ENCODE measurements at regions not wholly inside any gene's neighbourhood (a gene's known extent, or its start where the extent isn't known, plus 50 kb on each side); places are given as distances from the start of the nearest gene placed in this dataset.

GRCh38 chr20:22369100-22369499, 215.3 kb downstream of the FOXA2 start:
- TF ChIP-seq CTCF (IDR thresholded peaks at IDR 0.05; ENCODE audit: low read depth, low read length): no peak
- H3K27ac ChIP-seq: no peak overlapping the region
- no peak for DNase-seq
- H3K36me3 ChIP-seq: no peaks in the 10 kb centered on the region
- H3K9me3 ChIP-seq (ENCODE audit: severe bottlenecking): no peaks in the 10 kb centered on the region
- peaks cover 39% of the 10 kb centered on the region for H3K27me3 ChIP-seq (ENCODE audit: insufficient read depth, low read depth, severe bottlenecking)
- no peak overlapping the region for H3K4me3 ChIP-seq (ENCODE audit: low read depth, low read length)

GRCh38 chr20:22368235-22368634, 216.1 kb downstream of the FOXA2 start:
- no peak for DNase-seq
- Histone ChIP-seq H3K27ac (no peak overlapping the region), H3K27me3 (ENCODE audit: insufficient read depth, low read depth, severe bottlenecking) (peaks cover 35% of the 10 kb centered on the region), H3K9me3 (ENCODE audit: severe bottlenecking) (no peaks in the 10 kb centered on the region), H3K36me3 (no peaks in the 10 kb centered on the region), H3K4me3 (ENCODE audit: low read depth, low read length) (no peak overlapping the region)
- no peak for TF ChIP-seq CTCF (IDR thresholded peaks at IDR 0.05; ENCODE audit: low read depth, low read length)

GRCh38 chr20:22366631-22367030, 217.7 kb downstream of the FOXA2 start:
- TF ChIP-seq CTCF (IDR thresholded peaks at IDR 0.05; ENCODE audit: low read depth, low read length): no peak
- Histone ChIP-seq H3K36me3 (no peaks in the 10 kb centered on the region), H3K27ac (no peak overlapping the region)

GRCh38 chr20:22354647-22355046, 229.7 kb downstream of the FOXA2 start:
- H3K27ac ChIP-seq: no peak overlapping the region
- DNase-seq: no peak
- TF ChIP-seq CTCF (IDR thresholded peaks at IDR 0.05; ENCODE audit: low read depth, low read length): no peak
- peaks cover 42% of the 10 kb centered on the region for H3K27me3 ChIP-seq (ENCODE audit: insufficient read depth, low read depth, severe bottlenecking)
- no peak overlapping the region for H3K4me3 ChIP-seq (ENCODE audit: low read depth, low read length)
- no peaks in the 10 kb centered on the region for H3K9me3 ChIP-seq (ENCODE audit: severe bottlenecking)
- H3K36me3 ChIP-seq: no peaks in the 10 kb centered on the region

More at GRCh38 chr20:22366631-22367030, 217.7 kb downstream of the FOXA2 start:
- no peaks in the 10 kb centered on the region for H3K9me3 ChIP-seq (ENCODE audit: severe bottlenecking)
- peaks cover 29% of the 10 kb centered on the region for H3K27me3 ChIP-seq (ENCODE audit: insufficient read depth, low read depth, severe bottlenecking)
- no peak overlapping the region for H3K4me3 ChIP-seq (ENCODE audit: low read depth, low read length)
- DNase-seq: no peak

GRCh38 chr20:22353586-22353985, 230.8 kb downstream of the FOXA2 start:
- no peak for TF ChIP-seq CTCF (IDR thresholded peaks at IDR 0.05; ENCODE audit: low read depth, low read length)
- DNase-seq: no peak

GRCh38 chr20:22352019-22352418, 232.4 kb downstream of the FOXA2 start:
- Histone ChIP-seq H3K9me3 (ENCODE audit: severe bottlenecking) (no peaks in the 10 kb centered on the region), H3K36me3 (no peaks in the 10 kb centered on the region), H3K27ac (no peak overlapping the region), H3K27me3 (ENCODE audit: insufficient read depth, low read depth, severe bottlenecking) (peaks cover 54% of the 10 kb centered on the region), H3K4me3 (ENCODE audit: low read depth, low read length) (no peak overlapping the region)
- no peak for TF ChIP-seq CTCF (IDR thresholded peaks at IDR 0.05; ENCODE audit: low read depth, low read length)
- DNase-seq: no peak

More at GRCh38 chr20:22353586-22353985, 230.8 kb downstream of the FOXA2 start:
- H3K36me3 ChIP-seq: no peaks in the 10 kb centered on the region
- no peak overlapping the region for H3K27ac ChIP-seq
- peaks cover 47% of the 10 kb centered on the region for H3K27me3 ChIP-seq (ENCODE audit: insufficient read depth, low read depth, severe bottlenecking)
- no peak overlapping the region for H3K4me3 ChIP-seq (ENCODE audit: low read depth, low read length)
- H3K9me3 ChIP-seq (ENCODE audit: severe bottlenecking): no peaks in the 10 kb centered on the region

All from WERI-Rb-1 (cell line).